ENCODE measurements at regions not wholly inside any gene's neighbourhood (a gene's known extent, or its start where the extent isn't known, plus 50 kb on each side); places are given as distances from the start of the nearest gene placed in this dataset.

GRCh38 chr5:61910771-61911170, 395.2 kb upstream of the KIF2A start:
- Histone ChIP-seq H3K79me2 (ENCODE audit: insufficient read depth) (no peaks in the 10 kb centered on the region), H2AFZ (ENCODE audit: low read depth) (no peak overlapping the region), H3K4me1 (ENCODE audit: control insufficient read depth in 1 of 2, insufficient read depth in 2 of 2, low read depth in 1 of 2, low read length in 1 of 2) (no peaks in the 10 kb centered on the region), H3K36me3 (replicated peaks in 1 of 2; ENCODE audit: control insufficient read depth in 1 of 2, insufficient read depth in 2 of 2, low read length in 1 of 2) (no peaks in the 10 kb centered on the region), H3K27me3 (ENCODE audit: insufficient read depth) (no peaks in the 10 kb centered on the region), H3K4me3 (ENCODE audit: low read depth in 2 of 2, low read length in 1 of 2) (no peak overlapping the region), H3K9ac (no peak overlapping the region), H4K20me1 (ENCODE audit: insufficient read depth) (no peaks in the 10 kb centered on the region), H3K27ac (ENCODE audit: low read depth in 2 of 2, low read length in 1 of 2) (no peak overlapping the region), H3K9me3 (no peaks in the 10 kb centered on the region), H3K9me2 (no peaks in the 10 kb centered on the region), H3F3A (replicated peaks; ENCODE audit: insufficient read depth) (no peaks in the 10 kb centered on the region), H3K4me2 (no peak overlapping the region)
- no peak for TF ChIP-seq MEF2A (IDR thresholded peaks at IDR 0.05; ENCODE audit: borderline replicate concordance, low read depth)
- no peak for TF ChIP-seq NRF1 (IDR thresholded peaks at IDR 0.05; ENCODE audit: low read depth, low read length)
- no peak for TF ChIP-seq POLR2AphosphoS5 (IDR thresholded peaks at IDR 0.05; ENCODE audit: low read depth, low read length)
- no peak for TF ChIP-seq IRF3 (IDR thresholded peaks at IDR 0.05; ENCODE audit: low read depth, low read length)
- no peak for TF ChIP-seq RXRA (IDR thresholded peaks at IDR 0.05; ENCODE audit: borderline replicate concordance, low read depth)
- no peak for TF ChIP-seq REST (IDR thresholded peaks at IDR 0.05; ENCODE audit: low read depth, low read length)
- no peak for TF ChIP-seq YY1 (IDR thresholded peaks at IDR 0.05; ENCODE audit: low read depth)
- TF ChIP-seq ZBTB33 (IDR thresholded peaks at IDR 0.05; ENCODE audit: borderline replicate concordance, low read depth), result no peak
- no peak for TF ChIP-seq MAX (IDR thresholded peaks at IDR 0.05; ENCODE audit: low read depth)
- TF ChIP-seq TCF12 (IDR thresholded peaks at IDR 0.05), result no peak
- no peak for TF ChIP-seq EP300 (IDR thresholded peaks at IDR 0.05; ENCODE audit: borderline replicate concordance in 1 of 2, low read depth in 1 of 2, low read length in 1 of 2)
- TF ChIP-seq GABPA (IDR thresholded peaks at IDR 0.05; ENCODE audit: low read depth), result no peak
- no peak for TF ChIP-seq USF1 (IDR thresholded peaks at IDR 0.05; ENCODE audit: borderline replicate concordance, low read depth)
- TF ChIP-seq FOSL2 (IDR thresholded peaks at IDR 0.05; ENCODE audit: borderline replicate concordance, low read depth), result no peak
- ChIA-PET POLR2A (no interaction called here), CTCF (no interaction called here)
- DNase-seq, result no peak
- WGBS (ENCODE audit: low lambda C conversion rate), result 40% methylated on average over 2 of the region's 2 CpGs
